HCT116 (cell line): ENCODE measurements at regions not wholly inside any gene's neighbourhood (a gene's known extent, or its start where the extent isn't known, plus 50 kb on each side); places are given as distances from the start of the nearest gene placed in this dataset.

Experiments used
- ATAC-seq: fragments of 200-7000 bp; cut with Tn5 transposase; 2 replicates; pipeline ENCODE4 v1.9.1; 2020; ENCODE audit warnings: mild to moderate bottlenecking, moderate library complexity
- BruUV-seq: library from RNA; stranded (reverse); fragments of 400-500 nt; replicated peaks from 2 replicates; lab custom pipeline; 2021; lab: Mats Ljungman, UMichigan
- CTCF ChIA-PET: fragments of 300-600 bp; sonication (Branson Sonifier 250); formaldehyde crosslinking; loops from one replicate; lab custom pipeline; 2021; ENCODE audit warnings: antibody characterized with exemption; lab: Charles Lee
- POLR2A ChIA-PET: fragments of 300-600, 350-600 bp; sonication (Branson Sonifier 250); formaldehyde crosslinking; loops from one replicate; lab custom pipeline; 2021; ENCODE audit warnings: antibody characterized with exemption; lab: Charles Lee
- RAD21 ChIA-PET, 2 experiments: fragments of 300-600 bp; sonication (Branson Sonifier 250); formaldehyde crosslinking; loops; one replicate each; lab custom pipeline; 2023; ENCODE audit warnings: low total read pairs in 2 of 2; ENCODE audit not compliant: uncharacterized antibody in 2 of 2, unreplicated experiment in 2 of 2, low non-redundant PET in 1 of 2; lab: Charles Lee
- DNase-seq: peaks from one replicate; pipeline ENCODE4 v3.0.0-alpha.2; 2010; ENCODE audit warnings: low read depth, low spot score
- H2AFZ ChIP-seq: fragments of 200-600 bp; shearing (Covaris generic), sonication (generic); 2 replicates; pipeline ENCODE4 v1.6.1; 2017; ENCODE audit warnings: low read depth, mixed run types, mixed read lengths, antibody characterized with exemption, low read length; ENCODE audit not compliant: poor library complexity, severe bottlenecking
- H3K27ac ChIP-seq: 2 replicates; pipeline ENCODE4 v1.5.1; 2012; ENCODE audit warnings: low read depth, low read length
- H3K27me3 ChIP-seq: fragments of 200-600 bp; sonication (generic); 2 replicates; pipeline ENCODE4 v1.6.1; 2016; ENCODE audit warnings: mixed run types, low read length, mixed read lengths; ENCODE audit not compliant: insufficient read depth
- H3K36me3 ChIP-seq, 2 experiments: fragments of 200-500 bp in 1 of 2; fragments of 200-600 bp in 1 of 2; sonication (Bioruptor generic) in 1 of 2; sonication (generic) in 1 of 2; 2 replicates each; pipeline versions ENCODE4 v1.5.1 to v1.6.1; 2014 to 2016; ENCODE audit warnings: low read length in 2 of 2, inconsistent platforms in 1 of 2, mixed read lengths in 1 of 2, mixed run types in 1 of 2; ENCODE audit not compliant: insufficient read depth in 2 of 2, control insufficient read depth in 1 of 2
- H3K4me1 ChIP-seq, 2 experiments: fragments of 200-600 bp in 1 of 2; sonication (generic) in 1 of 2; 2 replicates each; pipeline versions ENCODE4 v1.5.1 to v1.6.1; 2012 to 2017; ENCODE audit warnings: low read length in 2 of 2, inconsistent platforms in 1 of 2, mild to moderate bottlenecking in 1 of 2, mixed read lengths in 1 of 2, mixed run types in 1 of 2, moderate library complexity in 1 of 2; ENCODE audit not compliant: insufficient read depth in 2 of 2, control insufficient read depth in 1 of 2
- H3K4me2 ChIP-seq: fragments of 200-600 bp; sonication (generic); 2 replicates; pipeline ENCODE4 v1.6.1; 2017; ENCODE audit warnings: mixed run types, low read length, mixed read lengths
- H3K4me3 ChIP-seq, 2 experiments: fragments of 200-600 bp in 1 of 2; sonication (generic) in 1 of 2; replicated peaks in 1 of 2; 2 replicates each; pipeline ENCODE4 v1.5.1; 2011 to 2016; ENCODE audit warnings: low read length in 2 of 2, control low read depth in 1 of 2, low read depth in 1 of 2, mild to moderate bottlenecking in 1 of 2, mixed read lengths in 1 of 2, mixed run types in 1 of 2
- H3K79me2 ChIP-seq: fragments of 200-600 bp; sonication (generic); 2 replicates; pipeline ENCODE4 v1.6.1; 2017; ENCODE audit warnings: mild to moderate bottlenecking, mixed run types, low read length, moderate library complexity, mixed read lengths; ENCODE audit not compliant: insufficient read depth
- H3K9ac ChIP-seq: fragments of 200-600 bp; sonication (generic); 2 replicates; pipeline ENCODE4 v1.6.1; 2016; ENCODE audit warnings: low read length, mixed read lengths
- H3K9me2 ChIP-seq: fragments of 200-600 bp; sonication (generic), shearing (Covaris generic); 2 replicates; pipeline ENCODE4 v1.6.1; 2017; ENCODE audit warnings: mixed run types, mild to moderate bottlenecking, moderate library complexity; ENCODE audit not compliant: insufficient read depth
- H3K9me3 ChIP-seq, 2 experiments: fragments of 200-500 bp in 1 of 2; fragments of 200-600 bp in 1 of 2; sonication (Bioruptor generic) in 1 of 2; sonication (generic) in 1 of 2; 2 replicates each; pipeline ENCODE4 v1.6.1; 2014 to 2017; ENCODE audit warnings: low read length in 2 of 2, mixed read lengths in 2 of 2, inconsistent platforms in 1 of 2, low read depth in 1 of 2, mild to moderate bottlenecking in 1 of 2, mixed run types in 1 of 2, moderate library complexity in 1 of 2; ENCODE audit not compliant: control insufficient read depth in 1 of 2, insufficient read depth in 1 of 2
- H4K20me1 ChIP-seq: fragments of 200-600 bp; sonication (generic), shearing (Covaris generic); 2 replicates; pipeline ENCODE4 v1.6.1; 2017; ENCODE audit warnings: mixed run types, mild to moderate bottlenecking, moderate library complexity; ENCODE audit not compliant: insufficient read depth
- ATF3 ChIP-seq: IDR thresholded peaks from 2 replicates; pipeline ENCODE4 v1.6.1; 2012
- CTCF ChIP-seq, 3 experiments: fragments of 200-600 bp in 1 of 3; sonication (generic) in 1 of 3; IDR thresholded peaks in 2 of 3; conservative IDR thresholded peaks in 1 of 3; 2 replicates each; pipeline ENCODE4 v1.5.1; 2012 to 2017; ENCODE audit warnings: low read depth in 2 of 3, low read length in 2 of 3, antibody characterized with exemption in 1 of 3, borderline replicate concordance in 1 of 3, control low read depth in 1 of 3, mild to moderate bottlenecking in 1 of 3, mixed read lengths in 1 of 3, mixed run types in 1 of 3, moderate library complexity in 1 of 3; ENCODE audit not compliant: insufficient read depth in 1 of 3
- EGR1 ChIP-seq: IDR thresholded peaks from 2 replicates; pipeline ENCODE4 v1.6.1; 2012; ENCODE audit warnings: low read depth
- ELF1 ChIP-seq: IDR thresholded peaks from 2 replicates; pipeline ENCODE4 v1.6.1; 2012; ENCODE audit warnings: low read depth, borderline replicate concordance
- EZH2 ChIP-seq: fragments of 200-600 bp; sonication (generic); IDR thresholded peaks from 2 replicates; pipeline ENCODE4 v1.6.1; 2017; ENCODE audit warnings: antibody characterized with exemption, mixed run types
- EZH2phosphoT487 ChIP-seq: fragments of 200-600 bp; IDR thresholded peaks from 2 replicates; pipeline ENCODE4 v1.6.1; 2018; ENCODE audit warnings: antibody characterized with exemption, borderline replicate concordance
- JUND ChIP-seq: IDR thresholded peaks from 2 replicates; pipeline ENCODE4 v1.6.1; 2012
- POLR2A ChIP-seq: IDR thresholded peaks from 2 replicates; pipeline ENCODE4 v1.7.0; 2011; ENCODE audit warnings: borderline replicate concordance; ENCODE audit not compliant: insufficient read depth, insufficient read length; ENCODE audit errors: extremely low read depth
- POLR2AphosphoS5 ChIP-seq: IDR thresholded peaks from 2 replicates; pipeline ENCODE4 v1.6.1; 2011; ENCODE audit warnings: mild to moderate bottlenecking, low read depth, low read length, moderate library complexity
- RAD21 ChIP-seq: IDR thresholded peaks from 2 replicates; pipeline ENCODE4 v1.6.1; 2012; ENCODE audit warnings: low read depth, mild to moderate bottlenecking
- REST ChIP-seq: IDR thresholded peaks from 2 replicates; pipeline ENCODE4 v1.6.1; 2012; ENCODE audit warnings: low read depth
- SP1 ChIP-seq: IDR thresholded peaks from 2 replicates; pipeline ENCODE4 v1.6.1; 2012; ENCODE audit warnings: low read depth
- ZNF274 ChIP-seq: fragments of 200-500 bp; sonication (Bioruptor generic); IDR thresholded peaks from 2 replicates; pipeline ENCODE4 v1.6.1; 2014; ENCODE audit warnings: mild to moderate bottlenecking, low read depth, low read length, inconsistent platforms
- intact Hi-C: fragments of 100-400 bp; cut with micrococcal nuclease; formaldehyde crosslinking; loops from 2 replicates; pipeline ENCODE4 v1.10.0; 2022
- TF ChIP-seq, protein P1 (sequence below): IDR thresholded peaks from 2 replicates; pipeline ENCODE4 v1.6.1; 2012

DNA sequence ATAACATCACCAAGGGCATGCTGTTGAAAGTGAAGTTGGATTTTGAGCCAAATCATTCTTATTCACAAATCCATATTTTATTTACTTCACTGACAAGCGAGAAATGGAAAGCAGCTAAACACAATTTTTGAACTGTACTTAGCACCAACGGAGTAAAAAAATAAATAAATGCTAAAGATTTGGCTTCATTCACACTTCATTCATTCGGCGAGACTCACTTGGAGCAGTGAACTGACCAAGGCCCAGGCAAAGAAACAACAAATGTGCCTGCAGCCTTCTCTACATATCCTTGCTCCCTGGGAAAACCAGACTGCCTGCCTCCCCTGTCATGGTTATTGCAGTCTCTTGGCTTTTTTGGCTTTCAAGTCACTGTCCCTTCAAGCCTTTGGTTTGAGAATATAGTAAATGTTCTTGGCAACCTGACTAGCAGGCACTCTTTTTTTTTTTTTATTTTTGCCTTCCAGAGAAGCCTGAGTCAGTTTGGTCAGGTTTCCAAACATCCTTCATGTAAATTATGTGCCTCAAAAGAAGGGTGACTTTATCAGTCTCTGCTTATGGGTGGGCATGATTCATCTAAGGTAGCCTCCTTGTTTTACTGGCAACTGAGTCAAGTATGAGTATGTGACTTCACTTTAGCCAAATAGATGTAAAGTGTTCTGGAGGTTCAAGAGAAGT is 177.6 kb upstream of the MEOX2 start:
- intact Hi-C loops: no loop called here
- Histone ChIP-seq H3K4me1 (no peaks in the 10 kb centered on the region), H3K79me2 (no peaks in the 10 kb centered on the region), H3K4me2 (no peak overlapping the region), H3K27me3 (no peaks in the 10 kb centered on the region), H3K4me3 (no peak overlapping the region), H3K9ac (no peak overlapping the region), H3K9me2 (no peaks in the 10 kb centered on the region), H4K20me1 (no peaks in the 10 kb centered on the region), H3K36me3 (no peaks in the 10 kb centered on the region), H2AFZ (no peak overlapping the region), H3K9me3 (no peaks in the 10 kb centered on the region), H3K27ac (no peak overlapping the region)
- ChIA-PET POLR2A (no interaction called here), CTCF (no interaction called here), RAD21 (no interaction called here)
- TF ChIP-seq EGR1 (no peak), JUND (no peak), ELF1 (no peak), SP1 (no peak), POLR2AphosphoS5 (no peak), EZH2phosphoT487 (no peak), EZH2 (no peak), POLR2A (no peak), ATF3 (no peak), ZNF274 (no peak), CTCF (IDR thresholded peaks at IDR 0.05 in 2 of 3, conservative IDR thresholded peaks at IDR 0.05 in 1 of 3; ENCODE audit: borderline replicate concordance in 1 of 3, insufficient read depth in 1 of 3, low read depth in 2 of 3, low read length in 2 of 3) (no peak), RAD21 (no peak), REST (no peak)
- TF ChIP-seq, protein P1, sequence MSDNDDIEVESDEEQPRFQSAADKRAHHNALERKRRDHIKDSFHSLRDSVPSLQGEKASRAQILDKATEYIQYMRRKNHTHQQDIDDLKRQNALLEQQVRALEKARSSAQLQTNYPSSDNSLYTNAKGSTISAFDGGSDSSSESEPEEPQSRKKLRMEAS: no peak
- DNase-seq: no peak
- no TSS peak for BruUV-seq
- ATAC-seq: no peak
